Tibial nerve (tissue), 4 donors: ENCODE measurements at regions not wholly inside any gene's neighbourhood (a gene's known extent, or its start where the extent isn't known, plus 50 kb on each side); places are given as distances from the start of the nearest gene placed in this dataset.

Experiments used
- CTCF ChIP-seq, 5 experiments: fragments of 200-600 bp in 3 of 5; fragments of 450-650 bp in 2 of 5; sonication (generic) in 3 of 5; IDR thresholded peaks; one replicate each; pipeline ENCODE4 v1.5.1; 2016 to 2019; ENCODE audit warnings: antibody characterized with exemption in 5 of 5, mild to moderate bottlenecking in 3 of 5, moderate library complexity in 2 of 5
- EP300 ChIP-seq, 2 donors: sonication (generic); formaldehyde crosslinking; IDR thresholded peaks; one replicate each; pipeline ENCODE4 v1.6.1; 2017; ENCODE audit warnings: antibody characterized with exemption in 2 of 2, mild to moderate bottlenecking in 1 of 2
- POLR2A ChIP-seq, 2 donors: fragments of 450-650 bp; IDR thresholded peaks; one replicate each; pipeline ENCODE4 v1.6.1; 2017; ENCODE audit warnings: antibody characterized with exemption in 2 of 2, mild to moderate bottlenecking in 2 of 2, moderate library complexity in 2 of 2

- TF ChIP-seq CTCF (IDR thresholded peaks at IDR 0.05) (no peak), POLR2A (IDR thresholded peaks at IDR 0.05) (no peak), EP300 (IDR thresholded peaks at IDR 0.05) (no peak)
These were observed 161.7 kb upstream of the MYCN start for GRCh38 chr2:15778529-15779219.
